Right forelimb (tissue), 1 donor: ENCODE measurements at regions not wholly inside any gene's neighbourhood (a gene's known extent, or its start where the extent isn't known, plus 50 kb on each side); places are given as distances from the start of the nearest gene placed in this dataset.

Source experiments
- DNase-seq: peaks from one replicate; pipeline ENCODE4 v3.0.0-alpha.2; 2018

- DNase-seq, result no peak
These were observed 186.7 kb downstream of the RFC3 start for GRCh38 chr13:34004676-34005075.

- no peak for DNase-seq
These were observed 188.1 kb downstream of the RFC3 start for GRCh38 chr13:34006011-34006410.

GRCh38 chr13:34011552-34012085 lies 193.7 kb downstream of the RFC3 start:
- DNase-seq, result no peak

DNA sequence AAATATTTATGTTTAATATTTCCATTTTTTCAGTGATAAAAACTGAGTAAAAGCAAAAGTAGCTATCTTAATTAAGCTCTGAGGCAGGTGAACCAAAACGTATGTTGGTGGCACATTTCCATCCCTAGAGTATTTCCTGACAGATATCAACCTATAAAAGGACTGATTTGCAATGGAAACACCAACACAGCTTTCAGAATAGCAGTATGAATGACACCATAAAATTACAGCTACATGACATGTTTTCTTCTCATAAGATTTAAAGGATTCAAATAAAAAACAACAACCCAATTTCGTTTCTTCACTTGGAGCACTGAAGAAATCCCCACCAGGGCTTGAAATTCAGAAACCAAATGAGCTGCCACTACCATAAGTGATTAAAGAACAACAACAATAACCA lies 194.4 kb downstream of the RFC3 start:
- no peak for DNase-seq

- no peak for DNase-seq
These were observed 195.1 kb downstream of the RFC3 start for GRCh38 chr13:34013061-34013460.

- no peak for DNase-seq
These were observed 199.3 kb downstream of the RFC3 start for GRCh38 chr13:34017231-34017630.

DNA sequence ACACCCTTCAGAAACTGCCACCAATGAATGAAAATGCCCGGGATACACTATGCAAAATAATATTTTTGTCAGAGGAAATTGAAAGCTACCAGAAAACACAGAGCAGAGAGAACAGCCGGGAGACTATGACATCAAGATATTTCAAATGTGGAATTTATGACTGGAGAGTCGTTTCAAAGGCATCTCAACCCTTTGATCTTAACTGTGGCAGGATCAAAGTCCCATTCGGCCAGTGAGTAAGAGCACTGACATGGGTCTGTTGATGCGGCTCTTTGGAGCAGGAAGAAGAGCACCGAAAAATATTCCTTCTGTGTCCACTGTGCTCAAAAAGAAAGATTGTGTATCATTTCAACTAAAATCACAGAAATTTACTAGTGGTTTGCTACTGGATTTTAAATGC lies 201.9 kb downstream of the RFC3 start:
- no peak for DNase-seq

GRCh38 chr13:34020388-34020787 lies 202.4 kb downstream of the RFC3 start:
- DNase-seq, result no peak

DNA sequence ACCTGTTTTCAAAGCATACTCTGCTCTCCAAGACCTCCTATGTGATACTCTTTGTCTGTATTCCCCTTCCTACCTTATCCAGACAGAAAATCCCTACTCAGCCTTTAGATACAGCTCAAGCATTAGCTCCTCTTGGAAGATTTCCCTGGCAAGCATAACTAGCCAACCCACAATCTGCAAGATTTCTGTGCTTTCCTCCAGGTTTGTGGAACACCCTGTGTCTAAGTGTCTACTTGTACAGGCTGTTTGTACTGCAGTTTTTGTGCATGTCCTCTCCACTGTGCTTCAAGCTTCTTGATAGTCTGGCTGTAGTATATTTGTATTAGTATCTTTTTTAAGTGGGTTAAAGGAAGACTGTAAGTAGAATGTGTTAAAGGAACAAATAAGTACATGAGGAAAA lies 203.7 kb downstream of the RFC3 start:
- no peak for DNase-seq

DNA sequence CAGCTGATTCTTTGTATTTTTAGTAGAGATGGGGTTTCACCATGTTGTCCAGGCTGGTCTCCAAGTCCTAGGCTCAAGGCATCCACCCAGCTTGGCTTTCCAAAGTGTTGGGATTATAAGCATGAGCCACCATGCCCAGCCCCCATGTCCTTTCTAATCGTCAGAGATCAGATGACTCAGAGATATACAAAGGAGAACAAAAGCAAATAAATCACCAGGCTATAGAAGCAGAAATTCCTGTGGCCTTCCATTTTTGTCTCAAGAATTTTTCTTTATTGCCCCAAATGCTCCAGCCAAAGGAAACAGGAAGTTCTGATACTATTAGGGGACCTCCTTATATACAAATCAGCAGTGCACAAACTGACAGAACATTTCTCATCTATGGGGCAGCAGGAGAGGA lies 207.8 kb downstream of the RFC3 start:
- DNase-seq, result no peak

GRCh38 chr13:34026308-34026707 lies 208.4 kb downstream of the RFC3 start:
- DNase-seq, result no peak

- no peak for DNase-seq
These were observed 210.8 kb downstream of the RFC3 start for GRCh38 chr13:34028496-34029442.

DNA sequence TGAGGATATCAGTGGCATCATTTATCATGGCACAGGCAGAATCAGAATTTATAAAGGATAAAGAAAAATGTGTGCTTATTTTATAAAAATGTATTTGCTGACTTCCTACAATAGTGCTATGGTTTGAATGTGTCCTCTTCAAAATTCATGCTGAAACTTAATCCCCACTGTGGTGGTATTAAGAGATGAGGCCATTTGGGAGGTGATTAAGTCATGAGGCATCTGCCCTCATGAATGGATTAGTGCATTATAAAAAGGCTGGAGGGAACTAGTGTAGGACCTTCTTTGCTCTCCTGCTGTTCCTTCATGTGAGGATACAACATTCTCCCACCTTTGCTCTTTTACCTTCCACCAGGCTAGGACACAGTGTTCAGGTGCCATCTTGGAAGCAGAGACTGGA lies 212.8 kb downstream of the RFC3 start:
- DNase-seq, result no peak

GRCh38 chr13:34031610-34032009 lies 213.7 kb downstream of the RFC3 start:
- DNase-seq, result no peak

DNA sequence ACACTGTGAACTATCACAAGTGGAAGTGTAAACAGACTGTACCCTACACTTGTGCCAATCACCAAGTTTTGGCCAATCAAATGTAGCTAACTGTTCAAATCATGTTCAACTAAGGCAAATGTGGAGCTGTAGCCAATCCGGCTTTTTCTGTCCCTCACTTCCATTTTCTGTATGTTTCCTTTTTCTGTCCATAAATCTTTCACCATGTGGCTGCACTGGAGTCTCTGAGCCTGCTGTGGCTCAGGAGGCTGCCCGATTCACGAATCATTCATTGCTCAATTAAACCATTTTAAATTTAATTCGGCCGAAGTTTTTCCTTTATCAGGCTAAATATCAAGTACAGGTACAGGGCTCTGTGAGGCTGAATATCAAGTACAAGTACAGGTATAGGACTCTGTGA lies 216.5 kb downstream of the RFC3 start:
- DNase-seq, result no peak

DNA sequence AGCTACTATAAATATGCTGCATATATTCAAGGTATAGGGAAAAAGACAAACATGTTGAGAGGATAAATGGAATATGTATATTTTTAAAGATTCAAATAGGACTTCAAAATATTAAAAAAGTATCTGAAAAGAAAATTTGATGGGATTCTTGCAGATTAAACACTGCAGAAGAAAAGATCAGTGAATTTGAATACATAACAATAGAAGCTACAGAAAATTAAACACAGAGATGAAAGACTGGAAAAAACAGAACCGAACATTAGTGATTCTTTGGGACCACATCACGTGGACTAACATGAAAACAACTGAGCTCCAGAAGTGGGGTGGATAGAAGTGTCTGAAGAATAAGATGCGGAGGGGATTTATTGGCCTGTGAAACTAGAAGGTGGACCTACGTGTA lies 217.2 kb downstream of the RFC3 start:
- no peak for DNase-seq

DNA sequence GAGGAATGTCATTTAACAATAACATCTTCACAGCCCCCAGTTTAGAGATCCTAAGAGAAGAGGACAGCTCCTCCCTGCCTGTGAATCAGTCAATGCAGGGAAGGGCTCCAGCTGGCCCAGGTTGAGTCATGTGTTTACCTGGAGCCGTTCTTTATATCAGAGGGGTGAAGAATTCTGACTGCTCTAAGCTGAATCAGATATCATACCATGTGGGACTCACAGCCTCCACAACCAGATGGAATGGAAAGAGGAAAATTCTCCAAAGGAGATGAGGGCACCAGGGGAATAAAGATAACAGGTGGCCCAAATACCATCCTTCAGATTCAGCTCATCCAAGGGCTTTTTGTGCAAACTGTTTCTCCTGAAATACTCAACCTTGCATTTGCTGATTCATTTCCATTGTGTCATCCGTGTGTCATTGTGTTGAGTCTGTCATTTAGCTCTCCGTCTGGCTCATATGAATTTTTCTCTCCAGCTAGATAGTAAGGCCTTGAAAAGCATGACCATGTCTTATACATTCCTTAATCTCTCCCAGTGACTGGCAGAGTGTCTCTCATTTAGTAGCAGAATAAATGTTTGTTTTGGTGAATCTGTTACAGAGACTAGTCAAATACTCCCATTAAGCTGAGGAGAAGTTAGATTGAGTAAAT lies 217.9 kb downstream of the RFC3 start:
- DNase-seq, result no peak

DNA sequence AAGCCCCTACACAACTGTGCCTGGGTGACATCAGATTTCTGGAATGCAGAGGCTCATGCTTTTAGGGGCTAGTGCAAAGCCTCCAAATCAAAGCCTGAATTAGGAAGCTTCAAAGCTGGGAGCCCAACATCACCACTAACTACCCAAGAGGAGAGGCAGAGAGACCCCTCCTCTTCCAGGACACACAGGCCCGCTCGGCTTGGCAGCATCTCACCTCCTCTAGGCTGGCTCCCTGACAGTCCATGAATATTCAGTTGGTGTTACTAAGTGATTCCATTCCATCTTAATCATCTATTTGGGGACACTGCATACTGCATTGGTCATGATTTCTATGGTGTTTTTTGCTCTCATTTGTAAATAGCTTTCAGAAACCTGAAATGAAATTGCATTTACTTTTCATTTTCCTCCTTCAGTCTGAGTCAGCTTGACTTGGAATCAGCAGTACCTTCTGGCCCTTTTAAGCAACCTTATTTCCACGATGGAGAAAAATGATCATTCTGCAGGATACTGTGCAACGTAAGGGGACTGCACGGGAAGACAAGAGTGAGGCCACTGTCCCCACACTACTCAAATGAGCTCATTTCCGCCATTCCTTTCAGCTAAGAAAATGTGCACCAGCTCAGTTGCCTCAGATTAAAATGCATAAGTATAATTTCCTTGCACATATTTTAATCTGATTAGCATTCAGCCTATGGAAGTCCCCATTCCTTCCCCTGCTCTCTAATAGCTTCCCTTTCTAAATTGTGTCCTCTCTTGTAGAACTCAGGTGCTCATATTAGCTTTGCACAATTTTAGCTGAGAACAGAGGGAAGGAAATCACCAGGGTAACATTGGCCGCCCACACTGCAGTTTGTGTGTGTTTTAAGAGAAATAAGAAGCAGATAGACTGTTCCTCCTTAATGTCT lies 219.9 kb downstream of the RFC3 start:
- no peak for DNase-seq

GRCh38 chr13:34038541-34039068 lies 220.7 kb downstream of the RFC3 start:
- no peak for DNase-seq

GRCh38 chr13:34039678-34040077 lies 221.7 kb downstream of the RFC3 start:
- no peak for DNase-seq

- DNase-seq, result no peak
These were observed 222.9 kb downstream of the RFC3 start for GRCh38 chr13:34040863-34041262.

DNA sequence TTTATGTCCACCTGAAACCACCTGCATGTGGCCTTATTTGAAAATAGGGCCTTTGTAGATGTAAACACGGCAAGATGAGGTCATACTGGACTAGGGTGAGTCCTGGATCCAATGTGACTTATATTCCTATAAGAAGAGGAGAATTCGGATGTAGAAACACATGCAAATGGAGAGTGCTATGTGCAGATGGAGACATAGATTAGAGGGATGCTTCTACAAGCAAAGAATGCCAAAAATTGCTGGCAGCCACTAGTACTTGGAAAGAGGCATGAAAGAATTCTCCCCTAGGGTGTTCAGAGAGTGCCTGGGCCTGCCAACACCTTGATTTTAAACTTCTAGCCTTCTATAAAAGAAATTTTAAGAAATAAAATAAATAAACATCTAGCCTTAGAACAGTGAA lies 226.1 kb downstream of the RFC3 start:
- peak; percentile 46 for DNase-seq

DNA sequence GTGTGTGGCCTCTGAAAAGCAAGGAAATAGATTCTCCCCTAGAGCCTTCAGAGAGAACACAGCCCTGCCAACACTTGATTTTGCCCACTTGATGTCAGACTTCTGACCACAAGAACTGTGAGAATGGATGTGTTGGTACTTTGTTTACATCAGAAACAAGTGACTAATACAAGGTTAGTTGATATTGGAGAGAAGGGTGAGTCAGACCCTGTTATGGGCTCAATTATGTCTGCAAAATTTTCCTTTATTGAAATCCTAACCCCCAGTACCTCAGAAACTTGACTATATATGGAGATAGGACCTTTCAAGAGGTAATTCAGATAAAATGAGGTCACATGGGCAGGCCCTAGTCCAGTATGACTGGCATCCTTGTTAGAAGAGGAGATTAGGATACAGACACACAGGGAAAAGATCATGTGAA lies 226.7 kb downstream of the RFC3 start:
- no peak for DNase-seq
